Right lobe of liver (tissue), 6 donors: ENCODE measurements at regions not wholly inside any gene's neighbourhood (a gene's known extent, or its start where the extent isn't known, plus 50 kb on each side); places are given as distances from the start of the nearest gene placed in this dataset.

Experiments used
- ATAC-seq, 4 donors: fragments of 200-7000 bp; cut with Tn5 transposase; one replicate each; pipeline ENCODE4 v1.9.1; 2020; ENCODE audit warnings: mild to moderate bottlenecking in 4 of 4, moderate library complexity in 4 of 4
- DNase-seq, 3 donors: peaks; one replicate each; pipeline ENCODE4 v3.0.0-alpha.2; 2020
- H3K27ac ChIP-seq, 3 donors: fragments of 200-600 bp; one replicate each; pipeline ENCODE4 v1.8.0; 2022
- H3K27me3 ChIP-seq, 2 donors: fragments of 200-600 bp; one replicate each; pipeline ENCODE4 v1.8.0; 2022
- H3K36me3 ChIP-seq, 4 donors: fragments of 200-600 bp; sonication (generic) in 1 of 4; one replicate each; pipeline versions ENCODE4 v1.5.1 to v1.8.0; 2017 to 2022; ENCODE audit warnings: control low read depth in 1 of 4
- H3K4me1 ChIP-seq, 4 donors: fragments of 200-600 bp; sonication (generic) in 1 of 4; one replicate each; pipeline versions ENCODE4 v1.5.1 to v1.8.0; 2017 to 2022; ENCODE audit warnings: control low read depth in 1 of 4
- H3K4me3 ChIP-seq, 3 donors: fragments of 200-600 bp; one replicate each; pipeline ENCODE4 v1.8.0; 2022
- H3K9me3 ChIP-seq, 4 donors: fragments of 200-600 bp; sonication (generic) in 1 of 4; one replicate each; pipeline versions ENCODE4 v1.5.1 to v1.8.0; 2017 to 2022; ENCODE audit warnings: control low read depth in 1 of 4
- POLR2A ChIP-seq: fragments of 450-650 bp; IDR thresholded peaks from one replicate; pipeline ENCODE4 v1.6.1; 2017; ENCODE audit warnings: antibody characterized with exemption, mild to moderate bottlenecking
- WGBS: methylation state at CpG from one replicate; pipeline ENCODE4 v1.1.6; 2018; ENCODE audit warnings: low coverage, low lambda C conversion rate; ENCODE audit not compliant: insufficient coverage; ENCODE audit errors: missing lambda C conversion rate; 5-methylcytosine and 5-hydroxymethylcytosine counted together
- intact Hi-C, 2 donors: fragments of 100-400 bp; cut with DNase I; formaldehyde crosslinking; loops; one replicate each; pipeline versions ENCODE4 v1.11.2 to v1.14.1; 2022
- TF ChIP-seq, protein P1 (sequence below), 4 donors: fragments of 200-600 bp in 3 of 4; fragments of 450-650 bp in 1 of 4; IDR thresholded peaks; one replicate each; pipeline versions ENCODE4 v1.5.1 to v1.8.0; 2016 to 2022; ENCODE audit warnings: antibody characterized with exemption in 4 of 4, mild to moderate bottlenecking in 2 of 4
- donor health status: DM: no; HTN: yes; CAD: no.
- donor health status: DM: no; HTN: no; CAD: no.
- donor health status: DM: no; HTN: no; CAD: no.
- donor health status: DM: no; HTN: yes; CAD: no.
- donor health status: DM: no; HTN: yes; CAD: no.

DNA sequence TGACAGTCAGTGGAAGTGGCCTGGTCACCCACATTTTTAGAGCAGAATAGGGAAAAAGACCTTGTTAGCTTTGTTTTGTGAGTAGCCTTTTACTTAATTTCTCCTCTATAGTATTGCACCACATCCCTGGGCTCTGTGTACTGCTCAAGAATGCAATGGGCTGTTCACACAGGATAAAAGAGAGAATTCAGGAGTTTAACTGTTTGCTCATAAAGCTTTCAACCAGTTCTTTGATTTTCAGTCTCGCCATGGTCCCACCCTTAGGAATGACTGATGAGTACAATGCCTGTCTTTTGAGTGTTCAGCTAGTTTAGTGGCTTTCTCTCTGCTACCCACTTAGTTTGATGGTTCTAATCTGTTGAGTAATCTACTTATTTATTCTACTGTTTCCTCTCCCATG, 129.7 kb downstream of the PLG start:
- WGBS = 67% methylated on average over 1 of the region's 1 CpG
- Histone ChIP-seq H3K27me3 (no peaks in the 10 kb centered on the region), H3K27ac (no peak overlapping the region), H3K4me3 (no peak overlapping the region), H3K36me3 (no peaks in the 10 kb centered on the region), H3K9me3 (no peaks in the 10 kb centered on the region), H3K4me1 (no peaks in the 10 kb centered on the region)
- intact Hi-C loops = no loop called here
- no peak for TF ChIP-seq POLR2A
- TF ChIP-seq, protein P1, sequence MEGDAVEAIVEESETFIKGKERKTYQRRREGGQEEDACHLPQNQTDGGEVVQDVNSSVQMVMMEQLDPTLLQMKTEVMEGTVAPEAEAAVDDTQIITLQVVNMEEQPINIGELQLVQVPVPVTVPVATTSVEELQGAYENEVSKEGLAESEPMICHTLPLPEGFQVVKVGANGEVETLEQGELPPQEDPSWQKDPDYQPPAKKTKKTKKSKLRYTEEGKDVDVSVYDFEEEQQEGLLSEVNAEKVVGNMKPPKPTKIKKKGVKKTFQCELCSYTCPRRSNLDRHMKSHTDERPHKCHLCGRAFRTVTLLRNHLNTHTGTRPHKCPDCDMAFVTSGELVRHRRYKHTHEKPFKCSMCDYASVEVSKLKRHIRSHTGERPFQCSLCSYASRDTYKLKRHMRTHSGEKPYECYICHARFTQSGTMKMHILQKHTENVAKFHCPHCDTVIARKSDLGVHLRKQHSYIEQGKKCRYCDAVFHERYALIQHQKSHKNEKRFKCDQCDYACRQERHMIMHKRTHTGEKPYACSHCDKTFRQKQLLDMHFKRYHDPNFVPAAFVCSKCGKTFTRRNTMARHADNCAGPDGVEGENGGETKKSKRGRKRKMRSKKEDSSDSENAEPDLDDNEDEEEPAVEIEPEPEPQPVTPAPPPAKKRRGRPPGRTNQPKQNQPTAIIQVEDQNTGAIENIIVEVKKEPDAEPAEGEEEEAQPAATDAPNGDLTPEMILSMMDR (IDR thresholded peaks at IDR 0.05) = no peak
- no peak for ATAC-seq
- no peak for DNase-seq

DNA sequence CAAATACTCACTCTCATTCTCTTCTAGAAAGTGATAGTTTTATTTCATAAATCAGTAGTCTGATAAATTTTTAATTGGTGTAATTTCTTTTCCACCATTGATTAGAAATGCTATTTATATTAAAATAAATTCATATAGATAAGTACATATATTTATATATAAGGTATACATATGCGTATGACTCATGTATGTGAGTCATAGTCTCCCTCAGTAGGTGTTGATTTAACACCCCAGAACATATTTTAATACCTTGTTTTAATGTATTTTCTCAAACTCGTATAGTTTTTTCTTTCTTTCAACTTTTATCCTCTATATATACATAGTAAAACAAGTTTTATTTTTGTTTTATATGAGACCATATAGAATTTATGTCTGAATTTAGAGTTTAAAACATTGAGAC, 130.4 kb downstream of the PLG start:
- ATAC-seq = no peak

DNA sequence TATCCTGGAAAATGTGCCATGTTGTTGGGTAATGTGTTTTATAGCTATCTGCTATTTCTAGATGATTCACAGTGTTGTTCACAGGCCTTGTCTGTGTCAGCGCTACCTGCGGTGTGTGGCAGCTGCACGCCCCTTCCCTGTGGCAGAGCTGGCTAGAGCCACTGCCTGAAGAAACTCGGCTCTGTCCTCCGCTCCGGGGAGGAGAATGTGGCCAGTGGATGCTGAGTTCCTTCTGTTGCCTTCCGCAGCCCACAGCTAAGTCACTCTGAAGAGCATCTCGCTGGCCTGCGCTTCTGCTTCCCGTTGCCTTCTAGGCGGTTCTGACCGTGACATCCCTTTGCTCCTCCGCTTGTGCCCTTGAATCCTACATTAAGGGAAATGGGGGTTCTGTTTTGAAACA, 135.1 kb downstream of the PLG start:
- Histone ChIP-seq H3K9me3 (no peaks in the 10 kb centered on the region), H3K4me1 (no peaks in the 10 kb centered on the region), H3K27me3 (no peaks in the 10 kb centered on the region), H3K27ac (no peak overlapping the region), H3K36me3 (no peaks in the 10 kb centered on the region), H3K4me3 (no peak overlapping the region)
- 80% methylated on average over 5 of the region's 13 CpGs for WGBS
- intact Hi-C loops = no loop called here
- ATAC-seq = no peak
- TF ChIP-seq POLR2A = no peak
- TF ChIP-seq, protein P1 (IDR thresholded peaks at IDR 0.05) = no peak
- DNase-seq = no peak

More for the DNA sequence above, 130.4 kb downstream of the PLG start:
- Histone ChIP-seq H3K36me3 (no peaks in the 10 kb centered on the region), H3K27ac (no peak overlapping the region), H3K27me3 (no peaks in the 10 kb centered on the region), H3K4me3 (no peak overlapping the region), H3K4me1 (no peaks in the 10 kb centered on the region), H3K9me3 (no peaks in the 10 kb centered on the region)
- TF ChIP-seq POLR2A = no peak
- TF ChIP-seq, protein P1 (IDR thresholded peaks at IDR 0.05) = no peak
- intact Hi-C loops = no loop called here
- 64% methylated on average over 2 of the region's 2 CpGs for WGBS
- no peak for DNase-seq

DNA sequence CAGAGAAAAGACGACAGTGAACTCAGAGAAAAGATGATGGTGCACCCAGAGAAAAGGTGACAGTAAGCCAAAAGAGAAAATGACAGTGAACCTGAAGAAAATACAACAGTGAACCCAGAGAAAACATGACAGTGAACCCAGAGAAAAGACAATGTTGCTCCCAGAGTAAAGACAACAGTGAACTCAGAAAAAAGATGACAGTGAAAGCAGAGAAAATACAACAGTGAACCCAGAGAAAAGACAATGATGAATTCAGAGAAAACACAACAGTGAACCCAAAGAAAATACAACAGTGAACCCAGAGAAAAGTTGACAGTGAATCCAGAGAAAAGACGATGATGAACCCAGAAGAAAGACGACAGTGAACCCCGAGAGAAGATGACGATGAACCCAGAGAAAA, 140.5 kb upstream of the MAP3K4 start:
- intact Hi-C loops = no loop called here
- DNase-seq (no peak), ATAC-seq (no peak)
- Histone ChIP-seq H3K36me3 (no peaks in the 10 kb centered on the region), H3K9me3 (no peaks in the 10 kb centered on the region), H3K27me3 (no peaks in the 10 kb centered on the region), H3K4me3 (no peak overlapping the region), H3K4me1 (no peaks in the 10 kb centered on the region), H3K27ac (no peak overlapping the region)
- no peak for TF ChIP-seq POLR2A
- TF ChIP-seq, protein P1 (IDR thresholded peaks at IDR 0.05) = no peak
- WGBS = 60% methylated on average over 5 of the region's 5 CpGs

DNA sequence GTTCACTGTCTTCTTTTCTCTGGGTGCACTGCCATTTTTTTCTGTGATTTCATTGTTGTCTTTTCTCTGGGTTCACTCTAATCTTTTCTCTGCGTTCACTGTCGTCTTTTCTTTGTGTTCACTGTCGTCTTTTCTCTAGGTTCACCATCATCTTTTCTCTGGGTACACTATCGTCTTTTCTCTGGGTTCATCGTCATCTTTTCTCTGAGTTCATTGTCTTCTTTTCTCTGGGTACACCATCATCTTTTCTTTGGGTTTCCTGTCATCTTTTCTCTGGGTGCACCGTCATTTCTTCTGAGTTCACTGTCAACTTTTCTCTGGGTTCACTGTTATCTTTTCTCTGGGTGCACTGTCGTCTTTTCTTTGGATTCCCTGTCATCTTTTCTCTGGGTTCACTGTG, 137.6 kb upstream of the MAP3K4 start:
- DNase-seq (no peak), ATAC-seq (no peak)
- Histone ChIP-seq H3K27me3 (no peaks in the 10 kb centered on the region), H3K27ac (no peak overlapping the region), H3K4me3 (no peak overlapping the region), H3K4me1 (no peaks in the 10 kb centered on the region), H3K36me3 (no peaks in the 10 kb centered on the region), H3K9me3 (no peaks in the 10 kb centered on the region)
- intact Hi-C loops = no loop called here
- TF ChIP-seq, protein P1 (IDR thresholded peaks at IDR 0.05) = no peak
- TF ChIP-seq POLR2A = no peak
- WGBS = 58% methylated on average over 7 of the region's 7 CpGs
